IMR-90 (cell line): ENCODE measurements at regions not wholly inside any gene's neighbourhood (a gene's known extent, or its start where the extent isn't known, plus 50 kb on each side); places are given as distances from the start of the nearest gene placed in this dataset.

ENCODE experiments used
- ATAC-seq: fragments of 200-7000 bp; cut with Tn5 transposase; 2 replicates; pipeline ENCODE4 v1.9.1; 2020; ENCODE audit warnings: low read depth, mild to moderate bottlenecking, moderate library complexity
- BruUV-seq: library from RNA; stranded (reverse); fragments of 400-500 nt; replicated peaks from 2 replicates; lab custom pipeline; 2021; lab: Mats Ljungman, UMichigan
- CTCF ChIA-PET: fragments of 300-600 bp; formaldehyde crosslinking; extraction: SDS; loops from one replicate; lab custom pipeline; 2021; ENCODE audit warnings: antibody characterized with exemption; lab: Yijun Ruan, JAX
- POLR2A ChIA-PET: fragments of 300-600 bp; sonication (Branson Sonifier 250); formaldehyde crosslinking; loops from one replicate; lab custom pipeline; 2022; ENCODE audit warnings: antibody characterized with exemption; ENCODE audit not compliant: unreplicated experiment; lab: Charles Lee
- DNase-seq: peaks from one replicate; pipeline ENCODE4 v3.0.0; 2013
- H2AFZ ChIP-seq: replicated peaks from 2 replicates; pipeline ENCODE3; 2013; ENCODE audit warnings: low read length, mild to moderate bottlenecking; ENCODE audit not compliant: poor library complexity
- H2AK5ac ChIP-seq: 2 replicates; pipeline ENCODE4 v1.6.1; 2013; ENCODE audit warnings: low read depth, low read length, inconsistent platforms
- H2AK9ac ChIP-seq: replicated peaks from 2 replicates; pipeline ENCODE3; 2013; ENCODE audit warnings: mild to moderate bottlenecking, low read depth, low read length, moderate library complexity; ENCODE audit not compliant: poor library complexity
- H2BK120ac ChIP-seq: 2 replicates; pipeline ENCODE4 v1.6.1; 2013; ENCODE audit warnings: low read depth, low read length, inconsistent platforms
- H2BK15ac ChIP-seq: 3 replicates; pipeline ENCODE4 v1.6.1; 2013; ENCODE audit warnings: low read depth, low read length, inconsistent platforms
- H2BK20ac ChIP-seq: 2 replicates; pipeline ENCODE4 v1.6.1; 2013; ENCODE audit warnings: low read depth, mild to moderate bottlenecking, inconsistent platforms, low read length, moderate library complexity
- H2BK5ac ChIP-seq: 2 replicates; pipeline ENCODE4 v1.6.1; 2013; ENCODE audit warnings: mild to moderate bottlenecking, low read depth, low read length, inconsistent platforms; ENCODE audit not compliant: poor library complexity, severe bottlenecking
- H3K14ac ChIP-seq: replicated peaks from 2 replicates; pipeline ENCODE4 v1.6.1; 2013; ENCODE audit warnings: low read depth, low read length, inconsistent platforms
- H3K18ac ChIP-seq: 2 replicates; pipeline ENCODE4 v1.6.1; 2013; ENCODE audit warnings: low read depth, low read length, control low read depth
- H3K23ac ChIP-seq: 2 replicates; pipeline ENCODE4 v1.6.1; 2013; ENCODE audit warnings: low read depth, low read length, inconsistent platforms
- H3K27ac ChIP-seq: 2 replicates; pipeline ENCODE4 v1.5.1; 2013; ENCODE audit warnings: mild to moderate bottlenecking, control low read depth, low read length; ENCODE audit not compliant: insufficient read depth
- H3K27me3 ChIP-seq: 2 replicates; pipeline ENCODE4 v1.6.1; 2013; ENCODE audit warnings: low read length; ENCODE audit not compliant: control insufficient read depth, insufficient read depth
- H3K36me3 ChIP-seq: 2 replicates; pipeline ENCODE4 v1.6.1; 2013; ENCODE audit warnings: low read length, mixed read lengths; ENCODE audit not compliant: control insufficient read depth, insufficient read depth
- H3K4ac ChIP-seq: 2 replicates; pipeline ENCODE4 v1.6.1; 2013; ENCODE audit warnings: low read depth, low read length, inconsistent platforms
- H3K4me1 ChIP-seq: 2 replicates; pipeline ENCODE4 v1.6.1; 2013; ENCODE audit warnings: low read length, mixed read lengths; ENCODE audit not compliant: control insufficient read depth, insufficient read depth
- H3K4me2 ChIP-seq: 2 replicates; pipeline ENCODE4 v1.6.1; 2013; ENCODE audit warnings: low read depth, mild to moderate bottlenecking, control low read depth, low read length, moderate library complexity
- H3K4me3 ChIP-seq: 2 replicates; pipeline ENCODE4 v1.5.1; 2013; ENCODE audit warnings: low read depth, mild to moderate bottlenecking, control low read depth, low read length, moderate library complexity; ENCODE audit not compliant: insufficient read depth
- H3K56ac ChIP-seq: 2 replicates; pipeline ENCODE4 v1.6.1; 2013; ENCODE audit warnings: low read length, inconsistent platforms; ENCODE audit not compliant: insufficient read depth; ENCODE audit errors: extremely low read depth
- H3K79me1 ChIP-seq, 2 experiments: 2 replicates each; pipeline ENCODE4 v1.6.1; 2013; ENCODE audit warnings: low read length in 2 of 2, inconsistent platforms in 1 of 2, low read depth in 1 of 2
- H3K9ac ChIP-seq: 2 replicates; pipeline ENCODE4 v1.6.1; 2013; ENCODE audit warnings: low read depth, low read length, control low read depth
- H3K9me1 ChIP-seq: 2 replicates; pipeline ENCODE4 v1.6.1; 2013; ENCODE audit warnings: low read length, inconsistent platforms; ENCODE audit not compliant: insufficient read depth
- H3K9me3 ChIP-seq: 2 replicates; pipeline ENCODE4 v1.6.1; 2013; ENCODE audit warnings: low read length; ENCODE audit not compliant: control insufficient read depth, insufficient read depth
- H4K20me1 ChIP-seq: 2 replicates; pipeline ENCODE4 v1.6.1; 2013; ENCODE audit warnings: low read length, inconsistent platforms; ENCODE audit not compliant: insufficient read depth
- H4K5ac ChIP-seq: 2 replicates; pipeline ENCODE4 v1.6.1; 2013; ENCODE audit warnings: mild to moderate bottlenecking, low read depth, low read length, control low read depth
- H4K8ac ChIP-seq, 2 experiments: 2 replicates each; pipeline ENCODE4 v1.6.1; 2013; ENCODE audit warnings: low read depth in 2 of 2, low read length in 2 of 2, control low read depth in 1 of 2, inconsistent platforms in 1 of 2
- H4K91ac ChIP-seq: 2 replicates; pipeline ENCODE4 v1.6.1; 2013; ENCODE audit warnings: low read depth, low read length, inconsistent platforms; ENCODE audit not compliant: insufficient read depth
- BHLHE40 ChIP-seq: fragments of 150-350 bp; IDR thresholded peaks from 2 replicates; pipeline ENCODE4 v1.6.1; 2016; ENCODE audit warnings: mild to moderate bottlenecking, low read depth, low read length
- CEBPB ChIP-seq: IDR thresholded peaks from 2 replicates; pipeline ENCODE4 v1.6.1; 2012; ENCODE audit warnings: low read depth, low read length, improper control_type of control experiment
- CHD1 ChIP-seq: IDR thresholded peaks from 2 replicates; pipeline ENCODE4 v1.6.1; 2012; ENCODE audit warnings: low read depth, low read length, improper control_type of control experiment
- CTCF ChIP-seq: conservative IDR thresholded peaks from 2 replicates; pipeline ENCODE4 v1.5.1; 2012; ENCODE audit warnings: mild to moderate bottlenecking, low read depth, low read length, improper control_type of control experiment
- FOS ChIP-seq: fragments of 150-350 bp; IDR thresholded peaks from 2 replicates; pipeline ENCODE4 v1.6.1; 2016; ENCODE audit warnings: low read depth, low read length
- MAFK ChIP-seq: IDR thresholded peaks from 2 replicates; pipeline ENCODE4 v1.6.1; 2012; ENCODE audit warnings: low read depth, low read length, improper control_type of control experiment
- MAZ ChIP-seq: IDR thresholded peaks from 2 replicates; pipeline ENCODE4 v1.6.1; 2012; ENCODE audit warnings: low read depth, mild to moderate bottlenecking, low read length, improper control_type of control experiment, moderate library complexity, borderline replicate concordance
- MXI1 ChIP-seq: IDR thresholded peaks from 2 replicates; pipeline ENCODE4 v1.6.1; 2012; ENCODE audit warnings: low read depth, mild to moderate bottlenecking, low read length, moderate library complexity, borderline replicate concordance
- NFE2L2 ChIP-seq: fragments of 150-350 bp; IDR thresholded peaks from 2 replicates; pipeline ENCODE4 v1.6.1; 2016; ENCODE audit warnings: low read depth, mild to moderate bottlenecking, low read length
- POLR2A ChIP-seq: IDR thresholded peaks from 2 replicates; pipeline ENCODE4 v1.6.1; 2012; ENCODE audit warnings: mild to moderate bottlenecking, low read depth, low read length
- RAD21 ChIP-seq: IDR thresholded peaks from 2 replicates; pipeline ENCODE4 v1.6.1; 2012; ENCODE audit warnings: low read length, improper control_type of control experiment
- RCOR1 ChIP-seq: IDR thresholded peaks from 2 replicates; pipeline ENCODE4 v1.6.1; 2012; ENCODE audit warnings: mild to moderate bottlenecking, low read length, improper control_type of control experiment; ENCODE audit not compliant: insufficient replicate concordance
- RFX5 ChIP-seq: IDR thresholded peaks from 2 replicates; pipeline ENCODE4 v1.8.0; 2012; ENCODE audit warnings: low read depth, mild to moderate bottlenecking, low read length, moderate library complexity
- SMC3 ChIP-seq: fragments of 150-350 bp; IDR thresholded peaks from 2 replicates; pipeline ENCODE4 v1.6.1; 2016; ENCODE audit warnings: low read depth, mild to moderate bottlenecking, antibody characterized with exemption, low read length, moderate library complexity
- USF2 ChIP-seq: fragments of 150-350 bp; IDR thresholded peaks from 2 replicates; pipeline ENCODE4 v1.6.1; 2017; ENCODE audit warnings: mild to moderate bottlenecking, antibody characterized with exemption, low read length, low read depth
- WGBS, 2 experiments: methylation state at CpG; one replicate each; pipeline versions ENCODE4 v1.1.5 to v1.1.7; 2013; ENCODE audit warnings: missing lambda C conversion rate in 2 of 2; ENCODE audit not compliant: insufficient read length in 1 of 2; ENCODE audit errors: extremely low coverage in 2 of 2; 5-methylcytosine and 5-hydroxymethylcytosine counted together
- dilution Hi-C: fragments of 300-500 bp; cut with HindIII; formaldehyde crosslinking; loops from one replicate; pipeline ENCODE4 v1.14.3; 2018; ENCODE audit warnings: low sequenced_read_pairs; ENCODE audit not compliant: unreplicated experiment
- in situ Hi-C: fragments of 300-500 bp; cut with MboI; formaldehyde crosslinking; loops from 3 replicates; pipeline ENCODE4 v1.14.3; 2019; ENCODE audit warnings: low sequenced_read_pairs, inconsistent platforms, mixed read lengths
- intact Hi-C: fragments of 100-400 bp; cut with micrococcal nuclease; formaldehyde crosslinking; loops from 2 replicates; pipeline ENCODE4 v1.10.0; 2022

- POLR2A ChIA-PET = no interaction called here
- Histone ChIP-seq H3K4me1 (no peaks in the 10 kb centered on the region), H3K79me1 (no peaks in the 10 kb centered on the region), H3K4me3 (no peak overlapping the region), H3K4ac (no peak overlapping the region), H3K36me3 (no peaks in the 10 kb centered on the region), H3K18ac (no peak overlapping the region), H3K14ac (no peak overlapping the region), H3K9me1 (no peaks in the 10 kb centered on the region), H3K4me2 (no peak overlapping the region), H2BK15ac (no peak overlapping the region), H4K8ac (no peak overlapping the region), H3K56ac (no peak overlapping the region), H4K91ac (no peak overlapping the region), H2AFZ (no peak overlapping the region), H2BK5ac (no peak overlapping the region), H3K27me3 (no peaks in the 10 kb centered on the region), H3K9ac (no peak overlapping the region), H3K23ac (no peak overlapping the region), H2AK5ac (no peak overlapping the region), H2AK9ac (no peak overlapping the region), H2BK120ac (no peak overlapping the region), H2BK20ac (no peak overlapping the region), H3K27ac (no peak overlapping the region), H3K9me3 (peaks cover 11% of the 10 kb centered on the region), H4K20me1 (no peaks in the 10 kb centered on the region), H4K5ac (no peak overlapping the region)
- DNase-seq (no peak), ATAC-seq (no peak)
- WGBS, 2 experiments = no CpG with 5 or more reads among the region's 2 CpGs
- no TSS peak for BruUV-seq
- in situ Hi-C loops (no loop called here), dilution Hi-C loops (no loop called here), intact Hi-C loops (no loop called here)
- CTCF ChIA-PET = no interaction called here
- no peak for TF ChIP-seq CTCF
- TF ChIP-seq SMC3 = no peak
- TF ChIP-seq USF2 = no peak
- no peak for TF ChIP-seq NFE2L2
- no peak for TF ChIP-seq BHLHE40
- TF ChIP-seq POLR2A = no peak
- TF ChIP-seq CEBPB = no peak
- no peak for TF ChIP-seq MAZ
- no peak for TF ChIP-seq FOS
- TF ChIP-seq RCOR1 = no peak
- TF ChIP-seq CHD1 = no peak
- no peak for TF ChIP-seq MAFK
- no peak for TF ChIP-seq RFX5
- no peak for TF ChIP-seq RAD21
- no peak for TF ChIP-seq MXI1
Measured at GRCh38 chr16:8376430-8376829, 213.9 kb downstream of the TMEM114 start.
